Fibroblast of lung (primary cell): ENCODE measurements at regions not wholly inside any gene's neighbourhood (a gene's known extent, or its start where the extent isn't known, plus 50 kb on each side); places are given as distances from the start of the nearest gene placed in this dataset.

Experiments used
- EZH2 ChIP-seq: IDR thresholded peaks from 2 replicates; pipeline ENCODE4 v1.5.1; 2012; ENCODE audit warnings: low read length, control low read depth, mild to moderate bottlenecking; ENCODE audit errors: missing control alignments
- TF ChIP-seq, protein P1 (sequence below), 2 donors: IDR thresholded peaks in 1 of 2; conservative IDR thresholded peaks in 1 of 2; 1 replicate in 1 of 2; 2 replicates in 1 of 2; pipeline ENCODE4 v1.5.1; 2011 to 2012; ENCODE audit warnings: low read length in 2 of 2, control low read depth in 1 of 2, inconsistent platforms in 1 of 2, low read depth in 1 of 2, mild to moderate bottlenecking in 1 of 2

DNA sequence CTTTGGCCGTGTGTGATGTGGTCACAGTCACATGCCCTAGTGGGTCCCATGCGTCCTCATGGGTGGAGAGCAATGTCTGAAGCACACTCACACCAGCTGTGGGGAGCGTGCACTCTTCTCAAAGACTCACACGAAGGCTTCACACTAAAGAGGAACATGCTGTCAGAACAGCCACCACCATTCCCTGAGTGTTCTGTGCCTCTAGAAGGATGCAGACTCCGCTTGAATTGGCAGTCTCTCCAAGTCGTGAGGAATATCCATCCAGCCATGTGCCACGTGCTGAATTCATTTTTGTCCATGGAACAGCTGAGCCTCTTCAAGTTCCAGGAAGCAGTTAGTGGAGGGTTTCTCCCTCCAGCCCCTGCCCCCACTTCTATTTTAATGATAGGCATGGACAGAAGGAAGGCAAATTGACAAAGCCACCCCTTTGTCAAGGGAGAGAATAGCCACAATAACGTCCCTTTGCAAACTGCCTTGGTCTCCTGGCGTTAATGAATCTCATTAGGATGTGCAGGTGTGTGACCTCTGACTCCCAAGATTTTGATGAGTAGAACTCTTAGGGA lies 464.3 kb upstream of the ID2 start:
- TF ChIP-seq EZH2, result no peak
- TF ChIP-seq, protein P1, sequence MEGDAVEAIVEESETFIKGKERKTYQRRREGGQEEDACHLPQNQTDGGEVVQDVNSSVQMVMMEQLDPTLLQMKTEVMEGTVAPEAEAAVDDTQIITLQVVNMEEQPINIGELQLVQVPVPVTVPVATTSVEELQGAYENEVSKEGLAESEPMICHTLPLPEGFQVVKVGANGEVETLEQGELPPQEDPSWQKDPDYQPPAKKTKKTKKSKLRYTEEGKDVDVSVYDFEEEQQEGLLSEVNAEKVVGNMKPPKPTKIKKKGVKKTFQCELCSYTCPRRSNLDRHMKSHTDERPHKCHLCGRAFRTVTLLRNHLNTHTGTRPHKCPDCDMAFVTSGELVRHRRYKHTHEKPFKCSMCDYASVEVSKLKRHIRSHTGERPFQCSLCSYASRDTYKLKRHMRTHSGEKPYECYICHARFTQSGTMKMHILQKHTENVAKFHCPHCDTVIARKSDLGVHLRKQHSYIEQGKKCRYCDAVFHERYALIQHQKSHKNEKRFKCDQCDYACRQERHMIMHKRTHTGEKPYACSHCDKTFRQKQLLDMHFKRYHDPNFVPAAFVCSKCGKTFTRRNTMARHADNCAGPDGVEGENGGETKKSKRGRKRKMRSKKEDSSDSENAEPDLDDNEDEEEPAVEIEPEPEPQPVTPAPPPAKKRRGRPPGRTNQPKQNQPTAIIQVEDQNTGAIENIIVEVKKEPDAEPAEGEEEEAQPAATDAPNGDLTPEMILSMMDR (conservative IDR thresholded peaks at IDR 0.05 in 1 of 2, IDR thresholded peaks at IDR 0.05 in 1 of 2; ENCODE audit: low read depth in 1 of 2, low read length in 2 of 2), result no peak
